Psoas muscle (tissue), 7 donors: ENCODE measurements at regions not wholly inside any gene's neighbourhood (a gene's known extent, or its start where the extent isn't known, plus 50 kb on each side); places are given as distances from the start of the nearest gene placed in this dataset.

Experiments used
- ATAC-seq, 4 donors: fragments of 200-7000 bp; cut with Tn5 transposase; one replicate each; pipeline ENCODE4 v1.9.1; 2020; ENCODE audit warnings: moderate library complexity in 3 of 4, mild to moderate bottlenecking in 2 of 4
- DNase-seq, 2 donors: peaks; one replicate each; pipeline ENCODE4 v3.0.0-alpha.2; 2020
- H3K27ac ChIP-seq: fragments of 200-600 bp; one replicate; pipeline ENCODE4 v1.8.0; 2022
- H3K27me3 ChIP-seq, 3 donors: fragments of 200-600 bp in 1 of 3; one replicate each; pipeline versions ENCODE4 v1.6.1 to v1.8.0; 2013 to 2022; ENCODE audit warnings: low read length in 2 of 3, mild to moderate bottlenecking in 2 of 3, moderate library complexity in 1 of 3; ENCODE audit not compliant: insufficient read depth in 3 of 3
- H3K36me3 ChIP-seq, 2 donors: fragments of 200-600 bp in 1 of 2; one replicate each; pipeline versions ENCODE4 v1.6.1 to v1.8.0; 2013 to 2022; ENCODE audit warnings: low read depth in 1 of 2, mild to moderate bottlenecking in 1 of 2, moderate library complexity in 1 of 2; ENCODE audit not compliant: insufficient read depth in 1 of 2
- H3K4me1 ChIP-seq: fragments of 200-600 bp; one replicate; pipeline ENCODE4 v1.8.0; 2022
- H3K4me3 ChIP-seq: fragments of 200-600 bp; one replicate; pipeline ENCODE4 v1.8.0; 2022; ENCODE audit warnings: mild to moderate bottlenecking
- H3K9me3 ChIP-seq: fragments of 200-600 bp; one replicate; pipeline ENCODE4 v1.8.0; 2022
- WGBS, 3 donors: extraction: QIAGEN DNeasy Blood & Tissue Kit; methylation state at CpG; one replicate each; pipeline versions ENCODE4 v1.1.6 to v1.1.7; 2013; 5-methylcytosine and 5-hydroxymethylcytosine counted together
- intact Hi-C, 2 donors: fragments of 100-400 bp; cut with DNase I; formaldehyde crosslinking; loops; one replicate each; pipeline versions ENCODE4 v1.11.0 to v1.14.2; 2022
- TF ChIP-seq, protein P1 (sequence below): fragments of 200-600 bp; IDR thresholded peaks from one replicate; pipeline ENCODE4 v1.8.0; 2022; ENCODE audit warnings: antibody characterized with exemption
- donor health status: healthy with polysubstance abuse.
- donor health status: DM: no; HTN: no; CAD: no; lungs with moderate emphysema.
- donor health status: Bipolar disorder and iron deficiency.
- donor health status: healthy.
- donor health status: DM: yes; HTN: yes; CAD: no.
- donor health status: DM: no; HTN: no; CAD: no.
- donor health status: DM: yes; HTN: yes; CAD: no.

DNA sequence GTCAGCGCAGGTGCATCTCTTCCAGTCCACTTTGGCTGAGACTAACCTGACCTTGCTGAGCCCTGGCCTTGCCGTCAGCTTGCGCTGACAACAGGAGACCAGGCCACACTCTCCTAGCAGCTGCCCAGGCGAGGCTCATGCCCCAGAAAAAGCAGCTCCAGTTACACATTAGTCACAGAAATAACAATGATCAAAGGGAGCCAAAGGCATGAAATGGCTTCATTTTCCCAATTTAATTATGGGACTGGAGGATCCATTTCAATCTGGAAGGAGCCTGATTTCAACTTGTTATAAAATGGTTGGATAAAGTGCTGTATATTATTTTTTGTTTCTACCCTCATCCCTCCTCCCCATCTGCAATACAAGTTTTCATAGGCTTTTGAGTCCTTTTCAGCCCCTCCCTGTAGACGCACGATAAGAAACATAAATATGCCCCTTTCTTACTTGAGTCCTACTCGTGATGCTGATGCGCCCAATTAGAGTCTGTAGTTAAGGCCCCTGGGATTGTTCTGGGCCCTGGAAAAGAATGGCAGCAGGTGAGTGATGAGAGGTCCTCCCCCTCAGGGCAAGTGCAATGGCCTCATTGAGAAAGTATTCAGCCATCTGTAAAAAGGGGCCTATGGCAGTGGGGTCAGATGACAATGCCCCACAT is 376.0 kb downstream of the C12orf75 start:
- no peak overlapping the region for H3K4me3 ChIP-seq
- peak overlapping the region; percentile 79 for H3K27ac ChIP-seq
- H3K4me1 ChIP-seq: peaks cover 23% of the 10 kb centered on the region
- WGBS, 3 donors: 37 to 55% (median 48%) methylated on average over 8 of the region's 8 CpGs
- TF ChIP-seq, protein P1, sequence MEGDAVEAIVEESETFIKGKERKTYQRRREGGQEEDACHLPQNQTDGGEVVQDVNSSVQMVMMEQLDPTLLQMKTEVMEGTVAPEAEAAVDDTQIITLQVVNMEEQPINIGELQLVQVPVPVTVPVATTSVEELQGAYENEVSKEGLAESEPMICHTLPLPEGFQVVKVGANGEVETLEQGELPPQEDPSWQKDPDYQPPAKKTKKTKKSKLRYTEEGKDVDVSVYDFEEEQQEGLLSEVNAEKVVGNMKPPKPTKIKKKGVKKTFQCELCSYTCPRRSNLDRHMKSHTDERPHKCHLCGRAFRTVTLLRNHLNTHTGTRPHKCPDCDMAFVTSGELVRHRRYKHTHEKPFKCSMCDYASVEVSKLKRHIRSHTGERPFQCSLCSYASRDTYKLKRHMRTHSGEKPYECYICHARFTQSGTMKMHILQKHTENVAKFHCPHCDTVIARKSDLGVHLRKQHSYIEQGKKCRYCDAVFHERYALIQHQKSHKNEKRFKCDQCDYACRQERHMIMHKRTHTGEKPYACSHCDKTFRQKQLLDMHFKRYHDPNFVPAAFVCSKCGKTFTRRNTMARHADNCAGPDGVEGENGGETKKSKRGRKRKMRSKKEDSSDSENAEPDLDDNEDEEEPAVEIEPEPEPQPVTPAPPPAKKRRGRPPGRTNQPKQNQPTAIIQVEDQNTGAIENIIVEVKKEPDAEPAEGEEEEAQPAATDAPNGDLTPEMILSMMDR: no peak
- H3K9me3 ChIP-seq: no peaks in the 10 kb centered on the region
- H3K27me3 ChIP-seq: no peaks in the 10 kb centered on the region
- no peaks in the 10 kb centered on the region for H3K36me3 ChIP-seq
- ATAC-seq: peak; percentile 97 to 99 (median 98)
- DNase-seq: peak; percentile 61 to 84
- intact Hi-C loops: loop anchor here (2.0 to 10.0 kb wide), 5 partner anchors 260 to 498 kb away; partner anchors contain the start of gene NUAK1 (in 1 of the 2)

DNA sequence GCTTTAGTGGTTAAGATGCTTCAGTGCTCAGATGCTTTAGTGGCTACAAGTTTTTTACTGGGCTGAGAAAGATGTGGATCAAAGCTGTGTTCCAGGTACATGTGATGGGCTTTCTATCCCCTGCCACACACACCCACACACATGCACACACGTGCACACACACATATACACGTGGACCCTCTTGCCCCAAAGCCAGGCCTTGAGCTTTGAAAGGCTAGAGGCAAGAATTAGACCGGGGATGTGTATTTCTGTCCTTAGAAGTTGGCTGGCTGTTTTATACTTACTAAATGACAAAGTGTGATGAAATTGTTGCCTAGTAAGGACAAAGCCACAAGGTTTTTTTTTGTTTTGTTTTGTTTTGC is 376.5 kb downstream of the C12orf75 start:
- Histone ChIP-seq H3K9me3 (no peaks in the 10 kb centered on the region), H3K4me1 (peaks cover 23% of the 10 kb centered on the region), H3K36me3 (no peaks in the 10 kb centered on the region), H3K27ac (peak overlapping the region; percentile 79), H3K27me3 (no peaks in the 10 kb centered on the region), H3K4me3 (no peak overlapping the region)
- WGBS, 3 donors: 50 to 87% (median 70%) methylated on average over 3 of the region's 3 CpGs
- TF ChIP-seq, protein P1: no peak
- intact Hi-C loops: loop anchor here (2.0 to 10.0 kb wide), 5 partner anchors 260 to 498 kb away; partner anchors contain the start of gene NUAK1 (in 1 of the 2)
- ATAC-seq (no peak), DNase-seq (no peak)

DNA sequence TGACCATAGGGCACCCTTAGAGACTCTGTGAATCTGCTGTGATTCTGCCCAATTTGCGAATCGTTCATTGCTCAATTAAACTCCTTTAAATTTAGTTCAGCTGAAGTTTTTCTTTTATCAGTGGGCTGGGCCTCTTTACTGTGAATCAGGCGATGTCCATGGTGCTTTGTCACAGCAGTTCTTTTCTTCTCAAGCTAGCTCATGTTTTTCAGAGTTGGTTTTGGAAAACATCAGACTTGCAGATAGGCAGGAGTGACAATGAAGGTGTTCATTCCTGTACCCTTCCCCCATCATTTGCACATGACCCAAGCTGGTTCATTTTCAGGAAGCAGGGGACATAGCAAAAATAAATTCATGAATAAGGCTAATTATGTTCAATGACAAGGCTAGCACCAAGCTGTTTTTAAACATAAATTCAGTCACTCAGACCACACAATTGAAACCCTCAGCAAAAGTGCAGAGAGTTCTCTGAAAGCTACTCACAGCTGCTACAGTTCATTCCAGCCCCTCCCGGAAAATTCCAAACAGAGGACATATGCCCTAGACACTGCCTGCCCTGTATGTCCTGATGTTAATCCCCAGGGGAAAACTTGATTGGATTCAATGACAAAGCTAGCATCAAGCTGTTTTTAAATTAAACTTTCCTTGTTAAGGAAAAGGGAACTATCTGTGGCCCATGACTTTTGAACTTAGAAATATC is 383.3 kb downstream of the C12orf75 start:
- TF ChIP-seq, protein P1: no peak
- Histone ChIP-seq H3K36me3 (no peaks in the 10 kb centered on the region), H3K9me3 (no peaks in the 10 kb centered on the region), H3K27me3 (no peaks in the 10 kb centered on the region), H3K27ac (no peak overlapping the region), H3K4me3 (no peak overlapping the region), H3K4me1 (no peaks in the 10 kb centered on the region)
- ATAC-seq (no peak), DNase-seq (no peak)
- WGBS, 3 donors: 75 to 81% (median 78%) methylated on average over 4 of the region's 4 CpGs
- intact Hi-C loops: no loop called here

DNA sequence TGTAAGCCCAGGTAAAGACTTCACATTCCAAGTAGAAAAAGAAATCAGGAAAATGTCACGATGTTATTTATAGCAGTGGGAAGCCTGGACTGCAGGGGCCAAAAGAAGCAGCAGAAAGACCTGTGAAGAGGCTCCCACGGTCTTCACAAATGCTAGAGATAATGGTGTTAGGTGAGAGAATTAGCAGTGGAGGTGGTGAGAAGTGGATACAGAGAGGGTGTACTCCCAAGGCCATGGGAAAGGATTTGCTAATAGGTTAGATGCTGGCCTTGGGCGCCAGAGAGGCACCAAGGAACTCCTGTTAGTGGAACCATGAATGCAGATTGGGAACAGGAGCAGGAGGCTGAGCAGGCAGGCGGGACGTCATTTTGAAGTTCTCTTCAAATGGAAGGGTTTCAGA is 386.1 kb downstream of the C12orf75 start:
- intact Hi-C loops: no loop called here
- Histone ChIP-seq H3K27me3 (no peaks in the 10 kb centered on the region), H3K27ac (no peak overlapping the region), H3K9me3 (no peaks in the 10 kb centered on the region), H3K4me3 (no peak overlapping the region), H3K36me3 (no peaks in the 10 kb centered on the region), H3K4me1 (no peaks in the 10 kb centered on the region)
- 86 to 89% (median 86%) methylated on average over 5 of the region's 5 CpGs for WGBS, 3 donors
- TF ChIP-seq, protein P1: no peak
- ATAC-seq (no peak), DNase-seq (no peak)
